Neural cell (in vitro differentiated cells): ENCODE measurements at regions not wholly inside any gene's neighbourhood (a gene's known extent, or its start where the extent isn't known, plus 50 kb on each side); places are given as distances from the start of the nearest gene placed in this dataset.

ENCODE experiments used
- H2AFZ ChIP-seq: fragments of 200-600, 300-800 bp; sonication (generic), shearing (Covaris generic); 2 replicates; pipeline ENCODE4 v1.6.0; 2014; ENCODE audit warnings: low read depth, mild to moderate bottlenecking, antibody characterized with exemption, low read length, moderate library complexity
- H3F3A ChIP-seq: fragments of 200-600 bp; shearing (Covaris generic); 2 replicates; pipeline ENCODE4 v1.6.1; 2016; ENCODE audit warnings: mild to moderate bottlenecking, moderate library complexity, mixed read lengths, antibody characterized with exemption, low read length; ENCODE audit not compliant: insufficient read depth, poor library complexity, severe bottlenecking
- H3K27ac ChIP-seq: fragments of 200-600, 300-800 bp; sonication (generic), shearing (Covaris generic); 2 replicates; pipeline ENCODE4 v1.5.1; 2014; ENCODE audit warnings: mild to moderate bottlenecking, low read length, moderate library complexity
- H3K27me3 ChIP-seq: fragments of 300-800, 200-600 bp; sonication (generic), shearing (Covaris generic); 2 replicates; pipeline ENCODE4 v1.6.0; 2014; ENCODE audit warnings: mild to moderate bottlenecking, low read depth, low read length, moderate library complexity; ENCODE audit not compliant: insufficient read depth
- H3K36me3 ChIP-seq: fragments of 300-800, 200-600 bp; sonication (generic), shearing (Covaris generic); 2 replicates; pipeline ENCODE4 v1.5.1; 2014; ENCODE audit warnings: mild to moderate bottlenecking, antibody characterized with exemption, low read length, moderate library complexity; ENCODE audit not compliant: insufficient read depth
- H3K4me2 ChIP-seq: fragments of 300-800, 200-600 bp; sonication (generic), shearing (Covaris generic); 2 replicates; pipeline ENCODE4 v1.6.0; 2014; ENCODE audit warnings: mild to moderate bottlenecking, low read length
- H3K4me3 ChIP-seq: fragments of 300-800, 200-600 bp; sonication (generic), shearing (Covaris generic); 2 replicates; pipeline ENCODE4 v1.5.1; 2014; ENCODE audit warnings: mild to moderate bottlenecking, low read length, moderate library complexity
- H3K79me2 ChIP-seq: fragments of 200-600 bp; shearing (Covaris generic); replicated peaks from 2 replicates; pipeline ENCODE4 v1.6.0; 2014; ENCODE audit warnings: mild to moderate bottlenecking, low read length, moderate library complexity; ENCODE audit not compliant: insufficient read depth
- H3K9ac ChIP-seq: fragments of 300-800, 200-600 bp; sonication (generic), shearing (Covaris generic); 2 replicates; pipeline ENCODE4 v1.6.1; 2016; ENCODE audit warnings: mild to moderate bottlenecking, low read length, mixed read lengths
- H3K9me2 ChIP-seq: fragments of 200-600 bp; shearing (Covaris generic); 2 replicates; pipeline ENCODE4 v1.6.1; 2016; ENCODE audit warnings: mild to moderate bottlenecking, low read length, mixed read lengths; ENCODE audit not compliant: insufficient read depth
- H3K9me3 ChIP-seq: fragments of 200-600, 300-800 bp; sonication (generic), shearing (Covaris generic); 2 replicates; pipeline ENCODE4 v1.6.1; 2016; ENCODE audit warnings: mild to moderate bottlenecking, mixed run types, low read length, moderate library complexity, mixed read lengths
- H4K20me1 ChIP-seq: fragments of 200-600 bp; shearing (Covaris generic); 2 replicates; pipeline ENCODE4 v1.6.1; 2016; ENCODE audit warnings: mild to moderate bottlenecking, mixed run types; ENCODE audit not compliant: insufficient read depth
- EP300 ChIP-seq: fragments of 450-650 bp; conservative IDR thresholded peaks from 2 replicates; pipeline ENCODE4 v1.6.1; 2014; ENCODE audit warnings: antibody characterized with exemption, mild to moderate bottlenecking, moderate library complexity; ENCODE audit not compliant: poor library complexity, severe bottlenecking
- EZH2 ChIP-seq: fragments of 200-600, 300-800 bp; shearing (Covaris generic), sonication (generic); IDR thresholded peaks from 2 replicates; pipeline ENCODE4 v1.6.1; 2014; ENCODE audit warnings: antibody characterized with exemption, low read length, borderline replicate concordance, mild to moderate bottlenecking; ENCODE audit not compliant: insufficient read depth, poor library complexity, severe bottlenecking
- MXI1 ChIP-seq: fragments of 450-650 bp; conservative IDR thresholded peaks from 2 replicates; pipeline ENCODE4 v1.6.1; 2014; ENCODE audit warnings: antibody characterized with exemption, mild to moderate bottlenecking; ENCODE audit not compliant: poor library complexity, severe bottlenecking
- POLR2AphosphoS5 ChIP-seq: IDR thresholded peaks from 2 replicates; pipeline ENCODE4 v1.6.1; 2012
- RAD21 ChIP-seq: fragments of 450-650 bp; conservative IDR thresholded peaks from 2 replicates; pipeline ENCODE4 v1.6.1; 2014; ENCODE audit warnings: antibody characterized with exemption, mild to moderate bottlenecking, moderate library complexity
- REST ChIP-seq: IDR thresholded peaks from 2 replicates; pipeline ENCODE4 v1.6.1; 2012; ENCODE audit warnings: borderline replicate concordance
- SMC3 ChIP-seq: fragments of 450-650 bp; conservative IDR thresholded peaks from 2 replicates; pipeline ENCODE4 v1.6.1; 2014; ENCODE audit warnings: antibody characterized with exemption, mild to moderate bottlenecking, moderate library complexity; ENCODE audit not compliant: poor library complexity
- TAF1 ChIP-seq: IDR thresholded peaks from 2 replicates; pipeline ENCODE4 v1.6.1; 2012; ENCODE audit warnings: low read depth
- TF ChIP-seq, protein P1 (sequence below): fragments of 450-650 bp; IDR thresholded peaks from 2 replicates; pipeline ENCODE4 v1.5.1; 2014; ENCODE audit warnings: antibody characterized with exemption, mild to moderate bottlenecking, moderate library complexity; ENCODE audit not compliant: poor library complexity, severe bottlenecking

DNA sequence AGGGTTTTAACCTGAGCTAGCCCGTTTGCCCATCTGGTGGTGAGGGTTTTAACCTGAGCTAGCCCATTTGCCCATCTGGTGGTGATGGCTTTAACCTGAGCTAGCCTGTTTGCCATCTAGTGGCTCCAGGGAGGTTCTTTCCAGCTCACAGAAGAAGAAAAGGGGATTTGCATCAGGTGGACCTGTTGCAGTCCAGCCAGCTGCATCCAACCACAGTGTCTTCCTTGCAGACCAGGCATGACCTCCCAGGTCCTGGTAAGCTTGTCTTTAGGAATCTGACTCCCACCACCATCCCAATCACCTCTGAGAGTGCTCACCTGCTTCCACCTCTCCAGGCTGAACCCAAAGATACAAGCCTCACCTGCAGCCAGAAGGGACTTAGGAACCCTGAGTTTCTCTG lies 62.4 kb upstream of the EMX2 start:
- H3F3A ChIP-seq = no peaks in the 10 kb centered on the region
- no peaks in the 10 kb centered on the region for H3K27me3 ChIP-seq
- no peak overlapping the region for H3K9ac ChIP-seq
- no peaks in the 10 kb centered on the region for H4K20me1 ChIP-seq
- H3K4me3 ChIP-seq = no peak overlapping the region
- no peaks in the 10 kb centered on the region for H3K36me3 ChIP-seq
- no peak overlapping the region for H2AFZ ChIP-seq
- H3K79me2 ChIP-seq = no peaks in the 10 kb centered on the region
- no peaks in the 10 kb centered on the region for H3K9me3 ChIP-seq
- H3K4me2 ChIP-seq = no peak overlapping the region
- no peaks in the 10 kb centered on the region for H3K9me2 ChIP-seq
- no peak overlapping the region for H3K27ac ChIP-seq
- TF ChIP-seq SMC3 = no peak
- TF ChIP-seq EP300 = no peak
- TF ChIP-seq EZH2 = no peak
- TF ChIP-seq RAD21 = no peak
- TF ChIP-seq MXI1 = no peak
- no peak for TF ChIP-seq POLR2AphosphoS5
- TF ChIP-seq TAF1 = no peak
- TF ChIP-seq, protein P1, sequence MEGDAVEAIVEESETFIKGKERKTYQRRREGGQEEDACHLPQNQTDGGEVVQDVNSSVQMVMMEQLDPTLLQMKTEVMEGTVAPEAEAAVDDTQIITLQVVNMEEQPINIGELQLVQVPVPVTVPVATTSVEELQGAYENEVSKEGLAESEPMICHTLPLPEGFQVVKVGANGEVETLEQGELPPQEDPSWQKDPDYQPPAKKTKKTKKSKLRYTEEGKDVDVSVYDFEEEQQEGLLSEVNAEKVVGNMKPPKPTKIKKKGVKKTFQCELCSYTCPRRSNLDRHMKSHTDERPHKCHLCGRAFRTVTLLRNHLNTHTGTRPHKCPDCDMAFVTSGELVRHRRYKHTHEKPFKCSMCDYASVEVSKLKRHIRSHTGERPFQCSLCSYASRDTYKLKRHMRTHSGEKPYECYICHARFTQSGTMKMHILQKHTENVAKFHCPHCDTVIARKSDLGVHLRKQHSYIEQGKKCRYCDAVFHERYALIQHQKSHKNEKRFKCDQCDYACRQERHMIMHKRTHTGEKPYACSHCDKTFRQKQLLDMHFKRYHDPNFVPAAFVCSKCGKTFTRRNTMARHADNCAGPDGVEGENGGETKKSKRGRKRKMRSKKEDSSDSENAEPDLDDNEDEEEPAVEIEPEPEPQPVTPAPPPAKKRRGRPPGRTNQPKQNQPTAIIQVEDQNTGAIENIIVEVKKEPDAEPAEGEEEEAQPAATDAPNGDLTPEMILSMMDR = no peak
- no peak for TF ChIP-seq REST

GRCh38 chr10:117477961-117478670 lies 64.4 kb upstream of the EMX2 start:
- no peak overlapping the region for H3K27ac ChIP-seq
- no peaks in the 10 kb centered on the region for H3K9me2 ChIP-seq
- H4K20me1 ChIP-seq = no peaks in the 10 kb centered on the region
- H3K9me3 ChIP-seq = no peaks in the 10 kb centered on the region
- no peak overlapping the region for H3K9ac ChIP-seq
- TF ChIP-seq TAF1 (no peak), EP300 (no peak), EZH2 (no peak), REST (no peak), POLR2AphosphoS5 (no peak), MXI1 (no peak), RAD21 (no peak), SMC3 (no peak)
- TF ChIP-seq, protein P1 = no peak
- no peaks in the 10 kb centered on the region for H3F3A ChIP-seq
- no peaks in the 10 kb centered on the region for H3K27me3 ChIP-seq
- no peaks in the 10 kb centered on the region for H3K79me2 ChIP-seq
- no peak overlapping the region for H3K4me2 ChIP-seq
- no peak overlapping the region for H2AFZ ChIP-seq
- H3K36me3 ChIP-seq = no peaks in the 10 kb centered on the region
- H3K4me3 ChIP-seq = no peak overlapping the region
